GM23248 (cell line): ENCODE measurements at regions not wholly inside any gene's neighbourhood (a gene's known extent, or its start where the extent isn't known, plus 50 kb on each side); places are given as distances from the start of the nearest gene placed in this dataset.

Experiments used
- DNase-seq: peaks from one replicate; pipeline ENCODE4 v3.0.0-alpha.2; 2015
- H2AFZ ChIP-seq: fragments of 200-600 bp; sonication (generic); 2 replicates; pipeline ENCODE4 v1.6.1; 2016; ENCODE audit warnings: antibody characterized with exemption
- H3F3A ChIP-seq: fragments of 200-600 bp; sonication (generic); 2 replicates; pipeline ENCODE4 v1.6.1; 2016; ENCODE audit warnings: mild to moderate bottlenecking, antibody characterized with exemption, mixed run types; ENCODE audit not compliant: insufficient read depth
- H3K27ac ChIP-seq: fragments of 200-600 bp; sonication (generic); 2 replicates; pipeline ENCODE4 v1.5.1; 2016; ENCODE audit warnings: mild to moderate bottlenecking
- H3K27me3 ChIP-seq: fragments of 200-600 bp; sonication (generic); replicated peaks from 2 replicates; pipeline ENCODE4 v1.6.1; 2016; ENCODE audit warnings: mild to moderate bottlenecking; ENCODE audit not compliant: insufficient read depth
- H3K36me3 ChIP-seq: fragments of 200-600 bp; sonication (generic); 2 replicates; pipeline ENCODE4 v1.6.1; 2016; ENCODE audit warnings: low read depth, mild to moderate bottlenecking
- H3K4me1 ChIP-seq: fragments of 200-600 bp; sonication (generic); 2 replicates; pipeline ENCODE4 v1.6.1; 2016; ENCODE audit warnings: mild to moderate bottlenecking; ENCODE audit not compliant: insufficient read depth
- H3K4me2 ChIP-seq: fragments of 200-600 bp; sonication (generic); one replicate; pipeline ENCODE4 v1.6.1; 2016; ENCODE audit warnings: mild to moderate bottlenecking; ENCODE audit not compliant: unreplicated experiment
- H3K4me3 ChIP-seq: fragments of 200-600 bp; sonication (generic); 2 replicates; pipeline ENCODE4 v1.5.1; 2016; ENCODE audit warnings: mild to moderate bottlenecking
- H3K79me2 ChIP-seq: fragments of 200-600 bp; sonication (generic); 2 replicates; pipeline ENCODE4 v1.6.1; 2016; ENCODE audit warnings: mild to moderate bottlenecking; ENCODE audit not compliant: insufficient read depth
- H3K9ac ChIP-seq: fragments of 200-600 bp; sonication (generic); 2 replicates; pipeline ENCODE4 v1.6.1; 2016; ENCODE audit warnings: mild to moderate bottlenecking
- H3K9me2 ChIP-seq: fragments of 200-600 bp; sonication (generic); 2 replicates; pipeline ENCODE4 v1.6.1; 2016; ENCODE audit warnings: mixed run types, mild to moderate bottlenecking, moderate library complexity; ENCODE audit not compliant: insufficient read depth
- H3K9me3 ChIP-seq: fragments of 200-600 bp; sonication (generic); one replicate; pipeline ENCODE4 v1.6.1; 2017; ENCODE audit warnings: low read depth
- H4K20me1 ChIP-seq: fragments of 200-600 bp; sonication (generic); 2 replicates; pipeline ENCODE4 v1.6.0; 2016; ENCODE audit not compliant: insufficient read depth
- EZH2 ChIP-seq: fragments of 200-600 bp; sonication (generic); IDR thresholded peaks from 2 replicates; pipeline ENCODE4 v1.6.1; 2018; ENCODE audit warnings: antibody characterized with exemption, mild to moderate bottlenecking; ENCODE audit not compliant: insufficient read depth, poor library complexity, severe bottlenecking
- EZH2phosphoT487 ChIP-seq: fragments of 200-600 bp; sonication (generic); IDR thresholded peaks from 2 replicates; pipeline ENCODE4 v1.6.1; 2018; ENCODE audit warnings: antibody characterized with exemption, moderate library complexity, mild to moderate bottlenecking, low read depth; ENCODE audit not compliant: insufficient read depth
- WGBS, 2 experiments: methylation state at CpG; one replicate each; pipeline ENCODE4 v1.1.6; 2015 to 2017; ENCODE audit warnings: low lambda C conversion rate in 2 of 2, low coverage in 1 of 2; ENCODE audit errors: missing lambda C conversion rate in 2 of 2; 5-methylcytosine and 5-hydroxymethylcytosine counted together
- in situ Hi-C: fragments of 300-500 bp; cut with MboI; formaldehyde crosslinking; loops from 2 replicates; pipeline ENCODE4 v1.15.0; 2020

GRCh38 chr3:68018275-68018674 is 363.9 kb upstream of the SUCLG2 start:
- no peak overlapping the region for H3K9ac ChIP-seq
- no peaks in the 10 kb centered on the region for H3K36me3 ChIP-seq
- no peaks in the 10 kb centered on the region for H3F3A ChIP-seq
- H4K20me1 ChIP-seq = no peaks in the 10 kb centered on the region
- no peaks in the 10 kb centered on the region for H3K9me3 ChIP-seq
- no peak overlapping the region for H3K27ac ChIP-seq
- no peaks in the 10 kb centered on the region for H3K79me2 ChIP-seq
- H3K27me3 ChIP-seq = no peaks in the 10 kb centered on the region
- in situ Hi-C loops = no loop called here
- H3K9me2 ChIP-seq = no peaks in the 10 kb centered on the region
- H3K4me3 ChIP-seq = no peak overlapping the region
- 3 to 7% methylated on average over 1 of the region's 1 CpG for WGBS, 2 experiments
- TF ChIP-seq EZH2phosphoT487 (no peak), EZH2 (no peak)
- H2AFZ ChIP-seq = no peak overlapping the region
- no peaks in the 10 kb centered on the region for H3K4me1 ChIP-seq
- peak; percentile 1 for DNase-seq
- H3K4me2 ChIP-seq = no peak overlapping the region

- H3K9me3 ChIP-seq = no peaks in the 10 kb centered on the region
- H3K4me2 ChIP-seq = no peak overlapping the region
- no peaks in the 10 kb centered on the region for H3K79me2 ChIP-seq
- H4K20me1 ChIP-seq = no peaks in the 10 kb centered on the region
- H3K9ac ChIP-seq = no peak overlapping the region
- WGBS, 2 experiments = 19 to 20% methylated on average over 3 of the region's 3 CpGs
- H3K36me3 ChIP-seq = no peaks in the 10 kb centered on the region
- H3K27ac ChIP-seq = no peak overlapping the region
- in situ Hi-C loops = no loop called here
- no peak overlapping the region for H2AFZ ChIP-seq
- no peak for DNase-seq
- no peak overlapping the region for H3K4me3 ChIP-seq
- no peaks in the 10 kb centered on the region for H3F3A ChIP-seq
- no peaks in the 10 kb centered on the region for H3K9me2 ChIP-seq
- no peaks in the 10 kb centered on the region for H3K27me3 ChIP-seq
- H3K4me1 ChIP-seq = no peaks in the 10 kb centered on the region
- TF ChIP-seq EZH2phosphoT487 (no peak), EZH2 (no peak)
Measured at GRCh38 chr3:68017069-68017468, 362.7 kb upstream of the SUCLG2 start.

DNA sequence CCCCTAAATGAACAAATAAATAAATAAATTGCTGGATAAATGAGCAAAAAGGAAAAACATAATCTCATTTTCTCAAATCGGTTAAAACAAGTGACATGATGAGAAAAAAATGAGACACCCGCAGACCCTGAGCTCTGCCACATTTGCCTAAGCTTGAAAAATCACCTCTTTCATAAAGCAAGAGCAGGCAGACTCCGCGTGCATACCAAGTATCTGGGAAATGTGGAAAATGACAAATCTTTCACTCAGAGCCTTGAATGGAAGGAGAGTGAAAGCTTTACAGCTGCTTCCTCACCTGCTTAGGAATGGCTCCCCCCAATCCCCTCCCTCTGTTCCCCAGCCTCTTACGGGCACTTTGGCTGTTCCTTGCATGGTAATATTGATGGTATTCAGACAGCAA is 355.5 kb upstream of the SUCLG2 start:
- Histone ChIP-seq H3K9ac (no peak overlapping the region), H4K20me1 (no peaks in the 10 kb centered on the region), H3K79me2 (no peaks in the 10 kb centered on the region), H3K4me1 (no peaks in the 10 kb centered on the region), H2AFZ (no peak overlapping the region), H3K27ac (no peak overlapping the region), H3K9me2 (no peaks in the 10 kb centered on the region), H3F3A (no peaks in the 10 kb centered on the region), H3K4me3 (no peak overlapping the region), H3K36me3 (no peaks in the 10 kb centered on the region), H3K9me3 (no peaks in the 10 kb centered on the region), H3K27me3 (no peaks in the 10 kb centered on the region), H3K4me2 (no peak overlapping the region)
- 32 to 40% methylated on average over 5 of the region's 5 CpGs for WGBS, 2 experiments
- in situ Hi-C loops = no loop called here
- DNase-seq = no peak
- no peak for TF ChIP-seq EZH2phosphoT487
- TF ChIP-seq EZH2 = no peak

DNA sequence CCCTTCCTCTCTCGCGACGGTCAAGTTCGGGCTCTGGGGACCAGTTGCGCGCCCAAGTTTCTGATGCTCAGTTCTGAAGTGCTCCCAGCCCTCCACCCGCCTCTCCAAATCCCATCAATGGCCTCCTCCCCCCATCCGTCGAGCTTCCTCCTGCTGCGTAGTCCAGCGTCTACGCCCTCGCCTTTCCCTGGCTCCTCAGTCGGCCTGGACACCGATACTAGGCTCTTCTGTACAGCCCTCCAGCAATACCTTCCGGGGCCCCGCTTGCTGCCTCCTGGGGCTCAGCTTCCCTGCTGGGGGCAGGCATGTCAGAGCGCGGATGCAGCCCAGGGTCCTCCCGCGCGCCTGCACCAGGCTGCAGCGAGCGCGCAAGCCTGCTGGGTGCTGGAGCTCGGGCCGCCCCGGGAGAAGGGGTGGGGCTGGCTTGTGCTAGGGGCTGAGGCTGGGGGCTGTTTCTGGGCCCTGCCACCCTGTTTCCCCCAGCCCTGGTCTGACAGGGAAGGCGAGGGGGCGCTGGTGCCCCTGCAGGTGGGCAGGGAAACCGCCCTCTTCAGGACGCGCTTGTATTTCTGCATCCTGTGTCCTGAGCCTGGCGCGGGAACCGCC is 353.3 kb upstream of the SUCLG2 start:
- in situ Hi-C loops = no loop called here

GRCh38 chr3:68006646-68007045 is 352.2 kb upstream of the SUCLG2 start:
- Histone ChIP-seq H3K4me1 (no peaks in the 10 kb centered on the region), H4K20me1 (no peaks in the 10 kb centered on the region), H3K9me3 (no peaks in the 10 kb centered on the region), H3K27me3 (no peaks in the 10 kb centered on the region), H3K36me3 (no peaks in the 10 kb centered on the region), H3K4me2 (no peak overlapping the region), H2AFZ (no peak overlapping the region), H3F3A (no peaks in the 10 kb centered on the region), H3K4me3 (no peak overlapping the region), H3K79me2 (no peaks in the 10 kb centered on the region), H3K9ac (no peak overlapping the region), H3K9me2 (no peaks in the 10 kb centered on the region), H3K27ac (no peak overlapping the region)
- in situ Hi-C loops = no loop called here
- no peak for DNase-seq
- TF ChIP-seq EZH2 = no peak
- no peak for TF ChIP-seq EZH2phosphoT487

More for the DNA sequence above, 353.3 kb upstream of the SUCLG2 start:
- H3K27ac ChIP-seq = no peak overlapping the region
- 10 to 14% methylated on average over 30 to 35 of the region's 36 CpGs for WGBS, 2 experiments
- no peaks in the 10 kb centered on the region for H3F3A ChIP-seq
- no peaks in the 10 kb centered on the region for H4K20me1 ChIP-seq
- no peaks in the 10 kb centered on the region for H3K9me2 ChIP-seq
- no peak overlapping the region for H2AFZ ChIP-seq
- no peak overlapping the region for H3K9ac ChIP-seq
- H3K4me3 ChIP-seq = no peak overlapping the region
- no peaks in the 10 kb centered on the region for H3K9me3 ChIP-seq
- no peaks in the 10 kb centered on the region for H3K27me3 ChIP-seq
- H3K4me2 ChIP-seq = no peak overlapping the region
- no peaks in the 10 kb centered on the region for H3K36me3 ChIP-seq
- no peak for DNase-seq
- no peak for TF ChIP-seq EZH2phosphoT487
- H3K79me2 ChIP-seq = no peaks in the 10 kb centered on the region
- no peaks in the 10 kb centered on the region for H3K4me1 ChIP-seq
